ENCODE measurements at regions not wholly inside any gene's neighbourhood (a gene's known extent, or its start where the extent isn't known, plus 50 kb on each side); places are given as distances from the start of the nearest gene placed in this dataset.

DNA sequence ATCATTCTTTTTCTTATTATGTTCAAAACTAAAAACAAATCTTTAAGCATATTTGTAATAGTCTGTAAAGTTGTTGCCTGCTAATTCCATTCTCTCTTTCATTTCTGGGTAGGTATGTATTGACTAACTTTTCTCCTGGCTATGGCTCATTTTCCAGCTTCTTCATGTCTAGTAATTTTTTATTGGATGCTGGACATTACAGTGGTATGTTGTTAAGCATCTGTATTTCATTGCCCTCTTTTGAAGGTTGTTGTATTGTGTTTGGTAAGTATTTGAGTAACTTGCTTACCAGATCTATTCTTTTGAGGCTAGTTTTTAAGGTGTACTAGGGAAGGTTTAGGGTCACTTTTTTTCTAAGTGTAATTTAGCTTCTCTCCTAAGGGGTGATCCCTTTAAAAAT, 230.9 kb downstream of the TTLL2 start:
- TF ChIP-seq, protein P1, sequence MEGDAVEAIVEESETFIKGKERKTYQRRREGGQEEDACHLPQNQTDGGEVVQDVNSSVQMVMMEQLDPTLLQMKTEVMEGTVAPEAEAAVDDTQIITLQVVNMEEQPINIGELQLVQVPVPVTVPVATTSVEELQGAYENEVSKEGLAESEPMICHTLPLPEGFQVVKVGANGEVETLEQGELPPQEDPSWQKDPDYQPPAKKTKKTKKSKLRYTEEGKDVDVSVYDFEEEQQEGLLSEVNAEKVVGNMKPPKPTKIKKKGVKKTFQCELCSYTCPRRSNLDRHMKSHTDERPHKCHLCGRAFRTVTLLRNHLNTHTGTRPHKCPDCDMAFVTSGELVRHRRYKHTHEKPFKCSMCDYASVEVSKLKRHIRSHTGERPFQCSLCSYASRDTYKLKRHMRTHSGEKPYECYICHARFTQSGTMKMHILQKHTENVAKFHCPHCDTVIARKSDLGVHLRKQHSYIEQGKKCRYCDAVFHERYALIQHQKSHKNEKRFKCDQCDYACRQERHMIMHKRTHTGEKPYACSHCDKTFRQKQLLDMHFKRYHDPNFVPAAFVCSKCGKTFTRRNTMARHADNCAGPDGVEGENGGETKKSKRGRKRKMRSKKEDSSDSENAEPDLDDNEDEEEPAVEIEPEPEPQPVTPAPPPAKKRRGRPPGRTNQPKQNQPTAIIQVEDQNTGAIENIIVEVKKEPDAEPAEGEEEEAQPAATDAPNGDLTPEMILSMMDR (conservative IDR thresholded peaks at IDR 0.05): no peak
- no peak for TF ChIP-seq ZFX (IDR thresholded peaks at IDR 0.05)

All from C4-2B (cell line).